Epithelial cell of proximal tubule (primary cell): ENCODE measurements at regions not wholly inside any gene's neighbourhood (a gene's known extent, or its start where the extent isn't known, plus 50 kb on each side); places are given as distances from the start of the nearest gene placed in this dataset.
"Not testable (repeated sequence)": the region's sequence is repeated elsewhere in the genome, so short reads cannot be mapped to it uniquely, and the experiment has no call there.

Experiments used
- DNase-seq: peaks from one replicate; pipeline ENCODE4 v3.0.0-alpha.2; 2011; ENCODE audit warnings: low read depth
- H3K4me3 ChIP-seq: 2 replicates; pipeline ENCODE4 v1.5.1; 2011; ENCODE audit warnings: low read depth, mild to moderate bottlenecking, low read length
- TF ChIP-seq, protein P1 (sequence below): conservative IDR thresholded peaks from 2 replicates; pipeline ENCODE4 v1.5.1; 2012; ENCODE audit warnings: low read depth, mild to moderate bottlenecking, low read length

DNA sequence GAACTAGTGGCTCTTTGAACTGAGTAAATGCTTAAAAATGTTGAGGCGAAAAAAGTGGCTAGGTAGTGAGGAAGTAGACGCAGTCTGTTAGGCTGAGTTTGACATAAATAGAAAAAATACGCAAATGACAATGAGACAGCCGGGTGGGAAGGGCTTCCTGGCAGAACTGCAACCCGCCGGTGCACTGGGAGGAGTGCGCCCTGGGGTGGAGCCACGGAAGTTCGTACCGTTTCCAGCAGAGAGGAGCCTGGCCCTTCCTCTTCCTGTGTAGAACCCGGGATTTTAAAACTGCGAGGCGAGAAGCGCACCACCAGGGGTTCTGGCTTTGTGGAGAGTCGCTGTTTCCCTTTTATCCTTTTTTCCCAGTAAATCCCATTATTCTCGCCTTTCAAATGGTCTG lies 602.6 kb downstream of the PYDC2 start:
- TF ChIP-seq, protein P1, sequence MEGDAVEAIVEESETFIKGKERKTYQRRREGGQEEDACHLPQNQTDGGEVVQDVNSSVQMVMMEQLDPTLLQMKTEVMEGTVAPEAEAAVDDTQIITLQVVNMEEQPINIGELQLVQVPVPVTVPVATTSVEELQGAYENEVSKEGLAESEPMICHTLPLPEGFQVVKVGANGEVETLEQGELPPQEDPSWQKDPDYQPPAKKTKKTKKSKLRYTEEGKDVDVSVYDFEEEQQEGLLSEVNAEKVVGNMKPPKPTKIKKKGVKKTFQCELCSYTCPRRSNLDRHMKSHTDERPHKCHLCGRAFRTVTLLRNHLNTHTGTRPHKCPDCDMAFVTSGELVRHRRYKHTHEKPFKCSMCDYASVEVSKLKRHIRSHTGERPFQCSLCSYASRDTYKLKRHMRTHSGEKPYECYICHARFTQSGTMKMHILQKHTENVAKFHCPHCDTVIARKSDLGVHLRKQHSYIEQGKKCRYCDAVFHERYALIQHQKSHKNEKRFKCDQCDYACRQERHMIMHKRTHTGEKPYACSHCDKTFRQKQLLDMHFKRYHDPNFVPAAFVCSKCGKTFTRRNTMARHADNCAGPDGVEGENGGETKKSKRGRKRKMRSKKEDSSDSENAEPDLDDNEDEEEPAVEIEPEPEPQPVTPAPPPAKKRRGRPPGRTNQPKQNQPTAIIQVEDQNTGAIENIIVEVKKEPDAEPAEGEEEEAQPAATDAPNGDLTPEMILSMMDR: no peak
- H3K4me3 ChIP-seq: no peak overlapping the region
- DNase-seq: no peak

DNA sequence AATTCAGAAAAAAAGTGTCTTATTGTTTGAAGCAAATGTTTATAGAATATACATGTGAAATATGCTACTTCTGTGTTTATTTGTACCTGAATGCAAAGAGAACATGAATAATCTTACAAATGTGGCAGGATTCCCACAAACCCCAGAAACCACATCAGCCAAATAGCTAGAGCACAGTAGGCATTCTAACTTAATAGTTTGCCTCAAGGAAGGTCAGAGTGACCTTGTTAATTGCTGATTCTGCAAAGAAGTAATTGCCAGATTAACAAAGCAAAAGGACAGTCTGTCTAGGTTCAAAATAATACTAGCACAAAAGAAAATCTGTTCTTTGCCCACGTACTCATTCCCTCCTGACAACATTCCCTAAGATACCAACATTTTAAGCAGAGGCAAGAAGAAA lies 604.0 kb downstream of the PYDC2 start:
- no peak for DNase-seq
- TF ChIP-seq, protein P1: no peak

DNA sequence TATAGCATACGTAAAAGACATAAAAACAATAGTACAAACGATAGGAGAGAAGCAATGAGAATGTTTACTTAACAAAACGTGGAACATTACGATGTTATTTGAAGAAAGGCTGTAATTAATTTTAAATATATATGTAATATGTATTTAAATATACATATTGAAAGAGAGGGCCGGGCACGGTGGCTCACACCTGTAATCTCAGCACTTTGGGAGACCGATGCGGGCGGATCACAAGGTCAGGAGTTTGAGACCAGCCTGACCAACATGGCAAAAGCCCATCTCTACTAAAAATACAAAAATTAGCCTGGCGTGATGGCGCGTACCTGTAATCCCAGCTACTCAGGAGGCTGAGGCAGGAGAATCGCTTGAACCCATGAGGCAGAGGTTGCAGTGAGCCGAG lies 605.3 kb downstream of the PYDC2 start:
- DNase-seq, H3K4me3 ChIP-seq: not testable (repeated sequence)

More for the DNA sequence above, 604.0 kb downstream of the PYDC2 start:
- H3K4me3 ChIP-seq: no peak overlapping the region

DNA sequence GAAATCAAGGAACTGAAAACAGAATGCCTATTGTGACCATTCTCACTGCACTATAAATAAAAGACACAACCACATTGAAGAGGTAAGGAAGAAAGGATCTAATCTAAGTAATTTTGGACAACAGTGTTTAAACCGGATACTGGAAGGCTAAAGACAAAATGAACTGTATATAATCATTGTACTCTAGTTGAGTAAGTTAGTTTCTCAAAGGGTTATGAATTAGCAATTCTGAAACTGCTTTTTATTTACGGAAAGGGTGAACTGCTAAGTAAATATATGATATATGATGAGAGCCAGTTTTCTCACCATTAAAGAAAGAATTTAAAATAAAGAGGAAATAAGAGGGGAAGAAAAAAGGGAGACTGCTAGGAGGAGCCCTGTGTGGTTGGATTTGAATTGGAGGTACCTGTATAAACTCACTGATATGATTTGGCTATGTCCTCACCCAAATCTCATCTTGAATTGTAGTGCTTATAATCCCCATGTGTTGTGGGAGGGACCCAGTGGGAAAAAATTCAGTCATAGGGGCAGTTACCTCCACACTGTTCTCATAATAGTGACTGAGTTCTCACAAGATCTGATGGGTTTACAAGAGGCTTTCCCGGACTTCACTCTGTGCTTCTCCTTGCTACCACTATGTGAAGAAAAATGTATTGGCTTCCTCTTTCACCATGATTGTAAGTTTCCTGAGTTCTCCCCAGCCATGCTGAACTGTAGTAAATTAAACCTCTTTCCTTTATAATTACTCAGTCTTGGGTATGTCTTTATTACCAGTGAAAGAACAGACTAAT lies 607.7 kb downstream of the PYDC2 start:
- TF ChIP-seq, protein P1: no peak
- H3K4me3 ChIP-seq: no peak overlapping the region

DNA sequence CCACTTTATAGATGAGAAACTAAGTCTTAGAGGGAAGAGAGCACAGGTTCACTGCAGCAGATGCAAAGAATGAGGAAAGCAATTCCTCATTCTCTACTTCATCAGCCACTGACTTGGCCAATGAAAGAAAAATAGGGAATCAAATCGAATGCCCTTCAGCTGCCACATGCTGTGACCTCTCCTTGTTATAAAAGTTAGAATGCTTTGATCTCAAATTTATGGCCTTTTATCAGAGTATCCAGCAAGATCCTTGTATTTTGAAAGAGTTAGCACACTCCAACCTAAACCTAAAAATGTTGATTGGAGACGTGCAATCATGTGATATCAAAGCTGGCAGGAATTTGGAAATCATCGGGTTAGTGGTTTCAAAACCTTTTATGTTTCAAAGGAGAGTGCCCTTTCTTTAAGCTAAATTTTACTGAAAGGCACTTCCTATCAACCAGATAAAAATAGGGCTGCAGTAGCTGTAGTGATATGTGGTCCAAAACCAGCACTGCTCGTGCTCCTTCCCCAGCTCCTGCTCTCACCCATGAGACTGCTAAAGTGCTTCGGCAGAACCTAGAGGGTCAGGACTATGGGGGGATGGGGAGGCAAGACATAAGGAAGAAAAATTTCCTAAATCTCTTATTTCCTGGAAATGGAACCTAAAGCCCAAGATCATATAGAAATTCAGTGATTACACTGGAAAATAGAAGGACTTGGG lies 617.0 kb downstream of the PYDC2 start:
- no peak overlapping the region for H3K4me3 ChIP-seq
- TF ChIP-seq, protein P1: no peak

More for the DNA sequence above, 607.7 kb downstream of the PYDC2 start:
- DNase-seq: no peak

DNA sequence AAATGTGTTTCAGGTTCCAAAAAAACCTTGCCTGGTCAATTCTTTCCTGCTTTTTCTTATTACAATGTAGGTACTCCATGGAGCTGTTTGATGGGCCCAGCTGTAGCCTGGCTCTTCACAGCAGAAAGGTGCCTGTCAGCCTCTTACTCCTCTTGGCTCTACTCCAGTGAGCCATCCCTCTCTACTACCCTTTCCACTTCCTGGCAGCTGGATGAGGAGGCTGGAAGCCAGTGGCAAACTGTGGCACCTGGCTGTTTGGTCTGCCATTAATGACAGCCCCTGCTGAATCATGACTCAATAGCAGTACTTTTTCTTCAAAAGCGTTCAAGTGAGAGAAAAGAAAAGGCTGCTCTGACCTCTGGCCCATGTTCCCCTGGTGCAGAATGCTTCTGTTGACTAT lies 618.1 kb downstream of the PYDC2 start:
- no peak overlapping the region for H3K4me3 ChIP-seq
- DNase-seq: no peak
- TF ChIP-seq, protein P1: no peak

More for the DNA sequence above, 617.0 kb downstream of the PYDC2 start:
- no peak for DNase-seq

DNA sequence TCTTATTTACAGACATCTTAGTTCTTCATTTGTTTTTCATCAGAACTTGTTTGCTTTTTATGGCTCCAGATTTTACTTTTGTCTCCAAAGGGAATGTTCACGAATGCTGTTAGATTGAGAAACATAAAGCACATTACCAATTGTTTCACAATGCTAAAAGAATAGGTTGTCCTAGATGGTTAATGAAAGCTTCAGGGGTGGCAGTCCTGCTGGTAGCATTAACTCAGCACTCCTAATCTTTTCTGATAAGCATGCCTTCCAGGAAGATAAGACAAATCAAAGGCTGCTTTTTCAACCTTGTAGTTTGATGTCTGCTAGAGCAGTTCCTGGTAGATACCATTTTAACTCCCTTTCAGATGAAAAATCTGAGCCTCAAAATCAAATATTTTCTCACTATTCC lies 619.4 kb downstream of the PYDC2 start:
- TF ChIP-seq, protein P1: no peak
- no peak overlapping the region for H3K4me3 ChIP-seq
- no peak for DNase-seq
